ENCODE measurements at regions not wholly inside any gene's neighbourhood (a gene's known extent, or its start where the extent isn't known, plus 50 kb on each side); places are given as distances from the start of the nearest gene placed in this dataset.

DNA sequence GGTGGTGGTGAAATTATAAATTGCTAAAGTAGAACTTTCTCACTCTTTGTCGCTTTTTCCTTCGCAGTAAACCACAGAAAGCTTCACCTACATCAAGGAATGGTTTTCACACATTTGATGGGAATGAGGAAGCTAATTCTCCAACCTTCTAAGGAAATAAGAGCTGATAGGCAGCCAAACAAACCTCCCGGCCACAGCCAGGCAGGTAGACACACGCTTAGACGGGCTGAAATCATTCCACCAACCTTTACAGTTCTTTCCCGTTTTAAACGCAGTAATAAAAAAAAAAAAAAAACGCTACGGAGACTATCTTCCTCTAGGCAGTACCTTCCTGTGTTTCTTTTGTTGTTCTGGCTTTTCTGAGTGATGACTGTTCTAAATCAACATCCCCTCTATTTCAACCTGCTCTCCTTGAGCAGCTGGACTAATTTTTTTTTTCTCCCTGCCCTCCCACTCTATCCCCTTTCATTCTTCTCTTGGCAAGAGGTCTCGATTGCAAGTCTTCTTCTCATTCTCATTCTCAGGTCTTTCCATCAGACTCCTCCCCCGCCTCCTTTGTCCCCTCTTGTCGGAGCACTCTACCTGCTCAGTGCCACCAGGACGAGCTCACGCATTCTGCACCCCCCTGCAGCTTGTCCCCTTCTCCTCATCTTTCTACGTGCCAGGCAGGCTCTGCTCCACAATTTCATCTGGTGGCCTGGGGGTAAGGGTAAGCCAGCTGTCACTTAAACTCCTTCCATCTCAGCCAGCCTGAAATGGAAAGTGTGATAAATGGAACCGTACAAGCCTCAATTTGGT, 391.1 kb upstream of the MDFIC2 start:
- no peak for TF ChIP-seq EP300 (IDR thresholded peaks at IDR 0.05; ENCODE audit: borderline replicate concordance)
- TF ChIP-seq, protein P1, sequence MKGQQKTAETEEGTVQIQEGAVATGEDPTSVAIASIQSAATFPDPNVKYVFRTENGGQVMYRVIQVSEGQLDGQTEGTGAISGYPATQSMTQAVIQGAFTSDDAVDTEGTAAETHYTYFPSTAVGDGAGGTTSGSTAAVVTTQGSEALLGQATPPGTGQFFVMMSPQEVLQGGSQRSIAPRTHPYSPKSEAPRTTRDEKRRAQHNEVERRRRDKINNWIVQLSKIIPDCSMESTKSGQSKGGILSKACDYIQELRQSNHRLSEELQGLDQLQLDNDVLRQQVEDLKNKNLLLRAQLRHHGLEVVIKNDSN (IDR thresholded peaks at IDR 0.05) = no peak
- no peak for TF ChIP-seq ZBTB7A (IDR thresholded peaks at IDR 0.05; ENCODE audit: low read depth)
- no peak for TF ChIP-seq FOXM1 (IDR thresholded peaks at IDR 0.05; ENCODE audit: borderline replicate concordance, low read depth)
- TF ChIP-seq TCF12 (IDR thresholded peaks at IDR 0.05; ENCODE audit: low read depth) = no peak

DNA sequence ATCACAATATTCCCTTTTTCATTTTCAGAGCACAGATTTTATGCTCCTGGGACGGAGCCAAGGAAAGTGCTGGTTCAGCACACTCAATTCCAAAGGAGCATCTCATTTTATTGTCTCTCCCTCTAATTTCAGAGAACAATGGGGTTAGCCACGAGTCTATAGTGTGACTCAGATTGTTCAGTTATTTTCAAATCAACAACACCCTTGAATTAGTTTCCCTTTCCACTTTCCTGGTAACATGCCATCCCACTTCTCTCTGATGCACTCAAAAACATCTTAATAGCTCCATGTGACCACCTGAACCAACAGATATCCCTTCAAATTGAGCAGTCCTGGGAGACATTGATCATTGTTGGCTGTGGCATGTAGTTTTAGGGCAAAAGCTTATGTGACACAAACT, 389.7 kb upstream of the MDFIC2 start:
- no peak for TF ChIP-seq RAD21 (IDR thresholded peaks at IDR 0.05; ENCODE audit: low read depth)
- TF ChIP-seq ZBTB7A (IDR thresholded peaks at IDR 0.05; ENCODE audit: low read depth) = no peak
- no peak for TF ChIP-seq FOXM1 (IDR thresholded peaks at IDR 0.05; ENCODE audit: borderline replicate concordance, low read depth)
- TF ChIP-seq TAF1 (IDR thresholded peaks at IDR 0.05; ENCODE audit: low read depth) = no peak
- TF ChIP-seq CREB1 (IDR thresholded peaks at IDR 0.05; ENCODE audit: low read depth) = no peak
- TF ChIP-seq, protein P2, sequence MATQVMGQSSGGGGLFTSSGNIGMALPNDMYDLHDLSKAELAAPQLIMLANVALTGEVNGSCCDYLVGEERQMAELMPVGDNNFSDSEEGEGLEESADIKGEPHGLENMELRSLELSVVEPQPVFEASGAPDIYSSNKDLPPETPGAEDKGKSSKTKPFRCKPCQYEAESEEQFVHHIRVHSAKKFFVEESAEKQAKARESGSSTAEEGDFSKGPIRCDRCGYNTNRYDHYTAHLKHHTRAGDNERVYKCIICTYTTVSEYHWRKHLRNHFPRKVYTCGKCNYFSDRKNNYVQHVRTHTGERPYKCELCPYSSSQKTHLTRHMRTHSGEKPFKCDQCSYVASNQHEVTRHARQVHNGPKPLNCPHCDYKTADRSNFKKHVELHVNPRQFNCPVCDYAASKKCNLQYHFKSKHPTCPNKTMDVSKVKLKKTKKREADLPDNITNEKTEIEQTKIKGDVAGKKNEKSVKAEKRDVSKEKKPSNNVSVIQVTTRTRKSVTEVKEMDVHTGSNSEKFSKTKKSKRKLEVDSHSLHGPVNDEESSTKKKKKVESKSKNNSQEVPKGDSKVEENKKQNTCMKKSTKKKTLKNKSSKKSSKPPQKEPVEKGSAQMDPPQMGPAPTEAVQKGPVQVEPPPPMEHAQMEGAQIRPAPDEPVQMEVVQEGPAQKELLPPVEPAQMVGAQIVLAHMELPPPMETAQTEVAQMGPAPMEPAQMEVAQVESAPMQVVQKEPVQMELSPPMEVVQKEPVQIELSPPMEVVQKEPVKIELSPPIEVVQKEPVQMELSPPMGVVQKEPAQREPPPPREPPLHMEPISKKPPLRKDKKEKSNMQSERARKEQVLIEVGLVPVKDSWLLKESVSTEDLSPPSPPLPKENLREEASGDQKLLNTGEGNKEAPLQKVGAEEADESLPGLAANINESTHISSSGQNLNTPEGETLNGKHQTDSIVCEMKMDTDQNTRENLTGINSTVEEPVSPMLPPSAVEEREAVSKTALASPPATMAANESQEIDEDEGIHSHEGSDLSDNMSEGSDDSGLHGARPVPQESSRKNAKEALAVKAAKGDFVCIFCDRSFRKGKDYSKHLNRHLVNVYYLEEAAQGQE (IDR thresholded peaks at IDR 0.05; ENCODE audit: low read depth) = no peak
- TF ChIP-seq, protein P1 (IDR thresholded peaks at IDR 0.05) = no peak
- no peak for TF ChIP-seq TCF12 (IDR thresholded peaks at IDR 0.05; ENCODE audit: low read depth)
- TF ChIP-seq, protein P3, sequence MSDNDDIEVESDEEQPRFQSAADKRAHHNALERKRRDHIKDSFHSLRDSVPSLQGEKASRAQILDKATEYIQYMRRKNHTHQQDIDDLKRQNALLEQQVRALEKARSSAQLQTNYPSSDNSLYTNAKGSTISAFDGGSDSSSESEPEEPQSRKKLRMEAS (IDR thresholded peaks at IDR 0.05) = no peak
- no peak for TF ChIP-seq NFIC (IDR thresholded peaks at IDR 0.05)
- TF ChIP-seq TEAD4 (IDR thresholded peaks at IDR 0.05) = no peak
- no peak for TF ChIP-seq EP300 (IDR thresholded peaks at IDR 0.05; ENCODE audit: borderline replicate concordance)
- no peak for TF ChIP-seq YY1 (IDR thresholded peaks at IDR 0.05; ENCODE audit: low read depth)
- no peak for TF ChIP-seq CEBPB (IDR thresholded peaks at IDR 0.05)
- no peak for TF ChIP-seq EGR1 (IDR thresholded peaks at IDR 0.05)

DNA sequence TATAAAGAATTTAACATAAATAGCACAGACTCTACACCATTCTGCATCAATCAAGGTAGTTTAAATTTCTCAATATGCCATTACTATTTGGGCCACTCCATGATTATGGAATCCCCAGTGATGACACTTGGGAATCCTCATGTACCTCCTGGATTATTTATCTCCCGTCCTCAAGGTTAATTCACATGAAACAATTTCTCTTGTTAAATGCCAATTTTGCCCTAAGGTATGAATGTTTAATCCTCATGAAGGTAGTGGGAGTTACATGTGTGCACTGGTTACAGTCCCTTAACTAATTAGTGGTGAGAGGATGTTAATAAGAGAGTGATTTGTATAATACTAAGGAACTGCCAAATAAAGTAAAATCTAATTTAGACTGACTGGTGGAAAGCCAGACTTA, 372.3 kb upstream of the MDFIC2 start:
- TF ChIP-seq CEBPB (IDR thresholded peaks at IDR 0.05) (no peak), TAF1 (IDR thresholded peaks at IDR 0.05; ENCODE audit: low read depth) (no peak)

DNA sequence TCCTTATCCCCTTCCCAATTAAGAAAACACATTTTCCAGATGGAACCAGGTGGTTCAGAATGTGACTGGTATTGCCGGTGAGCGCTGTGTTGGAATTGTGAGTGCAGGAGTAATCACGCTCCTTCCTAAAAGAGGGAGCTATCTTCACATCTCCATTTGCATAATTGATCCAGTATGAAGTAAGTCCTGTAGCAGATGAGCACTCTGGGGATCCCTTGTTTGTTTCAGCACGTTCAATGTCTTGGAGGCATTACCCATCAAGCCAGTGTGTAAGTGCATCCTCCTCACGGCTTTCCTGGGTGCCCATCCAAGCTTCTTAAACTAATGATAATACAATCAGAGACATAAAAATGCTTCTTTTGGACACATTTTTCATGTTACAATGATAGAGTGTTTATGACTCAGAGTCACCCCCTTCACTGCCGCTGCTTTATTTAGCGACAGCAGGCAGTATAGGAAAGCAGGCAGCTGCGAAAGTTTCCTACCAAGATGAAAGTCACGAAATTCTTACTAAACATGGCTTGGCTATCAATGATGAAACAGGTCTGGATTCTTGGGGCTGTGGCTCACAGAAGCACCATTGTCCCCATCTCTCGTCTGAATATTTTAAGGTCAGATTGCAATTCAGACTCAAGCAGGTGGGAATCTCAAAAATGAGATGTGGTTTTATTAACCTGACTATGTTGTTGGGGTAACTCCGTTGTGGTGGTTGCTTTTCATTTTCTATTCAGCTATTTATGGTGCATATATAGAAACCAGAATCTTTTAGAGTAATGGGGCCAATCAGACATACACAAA, 346.3 kb upstream of the MDFIC2 start:
- TF ChIP-seq CREB1 (IDR thresholded peaks at IDR 0.05; ENCODE audit: low read depth) (no peak), FOXM1 (IDR thresholded peaks at IDR 0.05; ENCODE audit: borderline replicate concordance, low read depth) (no peak), CEBPB (IDR thresholded peaks at IDR 0.05) (no peak), ZBTB7A (IDR thresholded peaks at IDR 0.05; ENCODE audit: low read depth) (no peak), RAD21 (IDR thresholded peaks at IDR 0.05; ENCODE audit: low read depth) (no peak), TCF12 (IDR thresholded peaks at IDR 0.05; ENCODE audit: low read depth) (no peak), EP300 (IDR thresholded peaks at IDR 0.05; ENCODE audit: borderline replicate concordance) (no peak), NFIC (IDR thresholded peaks at IDR 0.05) (no peak), TAF1 (IDR thresholded peaks at IDR 0.05; ENCODE audit: low read depth) (no peak)

DNA sequence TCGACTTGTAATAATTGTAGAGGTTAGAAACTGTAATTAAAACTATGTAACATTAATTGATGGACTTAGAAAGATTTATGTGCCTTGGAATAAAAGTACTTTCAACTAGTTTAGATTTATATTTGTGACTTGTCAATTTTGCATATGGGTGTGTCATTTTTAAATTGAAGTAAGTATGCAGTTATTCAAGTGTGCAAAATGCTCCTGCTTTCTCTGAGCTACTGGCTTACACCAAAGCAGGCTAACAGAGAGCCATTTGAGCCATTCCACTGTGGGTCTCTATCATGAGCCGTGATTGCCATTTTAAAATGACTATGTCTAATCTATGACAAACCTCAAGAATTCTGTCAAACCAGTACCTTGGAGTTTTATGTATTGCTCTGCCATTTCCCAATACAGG, 345.0 kb upstream of the MDFIC2 start:
- TF ChIP-seq EGR1 (IDR thresholded peaks at IDR 0.05) = no peak
- TF ChIP-seq YY1 (IDR thresholded peaks at IDR 0.05; ENCODE audit: low read depth) = no peak
- TF ChIP-seq FOXM1 (IDR thresholded peaks at IDR 0.05; ENCODE audit: borderline replicate concordance, low read depth) = no peak
- TF ChIP-seq RAD21 (IDR thresholded peaks at IDR 0.05; ENCODE audit: low read depth) = no peak
- no peak for TF ChIP-seq CEBPB (IDR thresholded peaks at IDR 0.05)
- TF ChIP-seq, protein P2 (IDR thresholded peaks at IDR 0.05; ENCODE audit: low read depth) = no peak
- TF ChIP-seq, protein P1 (IDR thresholded peaks at IDR 0.05) = no peak
- TF ChIP-seq, protein P3 (IDR thresholded peaks at IDR 0.05) = no peak
- no peak for TF ChIP-seq TCF12 (IDR thresholded peaks at IDR 0.05; ENCODE audit: low read depth)
- TF ChIP-seq ZBTB7A (IDR thresholded peaks at IDR 0.05; ENCODE audit: low read depth) = no peak
- no peak for TF ChIP-seq NFIC (IDR thresholded peaks at IDR 0.05)
- TF ChIP-seq TAF1 (IDR thresholded peaks at IDR 0.05; ENCODE audit: low read depth) = no peak
- no peak for TF ChIP-seq EP300 (IDR thresholded peaks at IDR 0.05; ENCODE audit: borderline replicate concordance)
- no peak for TF ChIP-seq CREB1 (IDR thresholded peaks at IDR 0.05; ENCODE audit: low read depth)
- TF ChIP-seq TEAD4 (IDR thresholded peaks at IDR 0.05) = no peak
